HG02642 (cell line): ENCODE measurements at regions not wholly inside any gene's neighbourhood (a gene's known extent, or its start where the extent isn't known, plus 50 kb on each side); places are given as distances from the start of the nearest gene placed in this dataset.
"Not testable (repeated sequence)": the region's sequence is repeated elsewhere in the genome, so short reads cannot be mapped to it uniquely, and the experiment has no call there.

Experiments
- ATAC-seq: cut with Tn5 transposase; IDR thresholded peaks from one replicate; pipeline ENCODE4 v1.9.1; 2021; ENCODE audit warnings: mild to moderate bottlenecking; ENCODE audit not compliant: unreplicated experiment, poor library complexity

GRCh38 chr11:87675993-87676392 is 499.2 kb downstream of the RAB38 start:
- no peak for ATAC-seq

GRCh38 chr11:87666730-87667129 is 508.5 kb downstream of the RAB38 start:
- ATAC-seq: no peak

GRCh38 chr11:87662287-87662686 is 513.0 kb downstream of the RAB38 start:
- ATAC-seq: no peak

GRCh38 chr11:87660926-87661660 is 514.1 kb downstream of the RAB38 start:
- no peak for ATAC-seq

- ATAC-seq: no peak
These were observed 515.4 kb downstream of the RAB38 start for GRCh38 chr11:87659807-87660206.

- ATAC-seq: no peak
These were observed 529.6 kb downstream of the RAB38 start for GRCh38 chr11:87645626-87646025.

- no peak for ATAC-seq
These were observed 535.4 kb downstream of the RAB38 start for GRCh38 chr11:87639753-87640364.

- ATAC-seq: no peak
These were observed 540.2 kb downstream of the RAB38 start for GRCh38 chr11:87635001-87635400.

- ATAC-seq: no peak
These were observed 540.9 kb downstream of the RAB38 start for GRCh38 chr11:87634331-87634730.

GRCh38 chr11:87628957-87629356 is 546.3 kb downstream of the RAB38 start:
- no peak for ATAC-seq

GRCh38 chr11:87628026-87628580 is 547.1 kb downstream of the RAB38 start:
- no peak for ATAC-seq

GRCh38 chr11:87623531-87624365 is 551.5 kb downstream of the RAB38 start:
- not testable (repeated sequence) for ATAC-seq

- no peak for ATAC-seq
These were observed 558.7 kb downstream of the RAB38 start for GRCh38 chr11:87616511-87616910.

GRCh38 chr11:87604350-87604749 is 566.6 kb downstream of the TMEM135 start:
- no peak for ATAC-seq

- ATAC-seq: no peak
These were observed 566.2 kb downstream of the TMEM135 start for GRCh38 chr11:87603887-87604286.

- no peak for ATAC-seq
These were observed 565.0 kb downstream of the TMEM135 start for GRCh38 chr11:87602776-87603175.

- no peak for ATAC-seq
These were observed 563.2 kb downstream of the TMEM135 start for GRCh38 chr11:87600938-87601337.

GRCh38 chr11:87597725-87598124 is 560.0 kb downstream of the TMEM135 start:
- no peak for ATAC-seq

GRCh38 chr11:87596176-87596575 is 558.4 kb downstream of the TMEM135 start:
- ATAC-seq: no peak

- no peak for ATAC-seq
These were observed 551.3 kb downstream of the TMEM135 start for GRCh38 chr11:87589082-87589481.

- ATAC-seq: not testable (repeated sequence)
These were observed 547.9 kb downstream of the TMEM135 start for GRCh38 chr11:87585613-87586012.
